ENCODE measurements at regions not wholly inside any gene's neighbourhood (a gene's known extent, or its start where the extent isn't known, plus 50 kb on each side); places are given as distances from the start of the nearest gene placed in this dataset.
"Not testable (repeated sequence)": the region's sequence is repeated elsewhere in the genome, so short reads cannot be mapped to it uniquely, and the experiment has no call there.

GRCh38 chr19:5245631-5246553 is 94.7 kb downstream of the PTPRS start:
- intact Hi-C loops (cut with DNase I) = no loop called here

GRCh38 chr19:5244351-5244750 is 96.3 kb downstream of the PTPRS start:
- Histone ChIP-seq H3K4me1 (ENCODE audit: control insufficient read depth in 1 of 2, insufficient read depth in 2 of 2, low read length in 2 of 2) (no peaks in the 10 kb centered on the region), H3K9me3 (ENCODE audit: control insufficient read depth, low read length) (no peaks in the 10 kb centered on the region), H3K27ac (ENCODE audit: low read depth in 1 of 2, low read length in 2 of 2) (no peak overlapping the region), H3K27me3 (ENCODE audit: control insufficient read depth in 1 of 2, insufficient read depth in 2 of 2, low read length in 1 of 2) (no peaks in the 10 kb centered on the region), H3K36me3 (ENCODE audit: control insufficient read depth in 1 of 2, insufficient read depth in 2 of 2, low read length in 1 of 2) (no peaks in the 10 kb centered on the region), H3K4me3 (ENCODE audit: low read length in 2 of 2) (no peak overlapping the region)
- ATAC-seq (ENCODE audit: low FRiP score) = no peak
- DNase-seq = no peak
- WGBS, 2 donors = 96 to 97% methylated on average over 11 of the region's 11 CpGs
- intact Hi-C loops (cut with DNase I) = no loop called here

More at GRCh38 chr19:5245631-5246553, 94.7 kb downstream of the PTPRS start:
- ATAC-seq (ENCODE audit: low FRiP score) = no peak
- Histone ChIP-seq H3K27me3 (ENCODE audit: control insufficient read depth in 1 of 2, insufficient read depth in 2 of 2, low read length in 1 of 2) (no peaks in the 10 kb centered on the region), H3K4me1 (ENCODE audit: control insufficient read depth in 1 of 2, insufficient read depth in 2 of 2, low read length in 2 of 2) (no peaks in the 10 kb centered on the region), H3K27ac (ENCODE audit: low read depth in 1 of 2, low read length in 2 of 2) (no peak overlapping the region), H3K4me3 (ENCODE audit: low read length in 2 of 2) (no peak overlapping the region), H3K9me3 (ENCODE audit: control insufficient read depth, low read length) (no peaks in the 10 kb centered on the region), H3K36me3 (ENCODE audit: control insufficient read depth in 1 of 2, insufficient read depth in 2 of 2, low read length in 1 of 2) (no peaks in the 10 kb centered on the region)
- no peak for DNase-seq
- 94 to 95% methylated on average over 38 of the region's 38 CpGs for WGBS, 2 donors

DNA sequence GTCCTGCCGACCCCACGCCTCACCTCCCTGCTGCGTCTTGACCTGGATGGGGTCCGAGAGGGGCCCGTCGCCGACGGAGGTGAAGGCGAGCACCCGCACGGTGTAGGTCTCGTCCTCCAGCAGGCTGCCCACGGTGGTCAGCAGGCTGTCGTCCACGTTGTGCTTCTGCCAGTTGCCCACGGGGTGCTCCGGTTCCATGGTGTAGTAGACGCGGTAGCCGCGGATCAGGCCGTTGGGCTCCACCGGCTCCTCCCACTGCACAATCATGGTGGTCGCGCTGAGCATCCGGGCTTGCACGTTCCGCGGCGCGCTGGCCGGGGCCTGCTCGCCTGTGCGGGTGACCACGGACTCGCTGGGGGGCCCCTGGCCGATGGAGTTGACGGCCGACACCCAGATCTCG is 96.7 kb downstream of the PTPRS start:
- intact Hi-C loops (cut with DNase I) = no loop called here
- 97% methylated on average over 38 to 40 of the region's 40 CpGs for WGBS, 2 donors
- H3K4me3 ChIP-seq (ENCODE audit: low read length in 2 of 2) = no peak overlapping the region
- no peaks in the 10 kb centered on the region for H3K4me1 ChIP-seq (ENCODE audit: control insufficient read depth in 1 of 2, insufficient read depth in 2 of 2, low read length in 2 of 2)
- no peak overlapping the region for H3K27ac ChIP-seq (ENCODE audit: low read depth in 1 of 2, low read length in 2 of 2)
- H3K27me3 ChIP-seq (ENCODE audit: control insufficient read depth in 1 of 2, insufficient read depth in 2 of 2, low read length in 1 of 2) = no peaks in the 10 kb centered on the region
- ATAC-seq (ENCODE audit: low FRiP score) (no peak), DNase-seq (no peak)
- H3K9me3 ChIP-seq (ENCODE audit: control insufficient read depth, low read length) = no peaks in the 10 kb centered on the region
- H3K36me3 ChIP-seq (ENCODE audit: control insufficient read depth in 1 of 2, insufficient read depth in 2 of 2, low read length in 1 of 2) = no peaks in the 10 kb centered on the region

GRCh38 chr19:5241896-5242295 is 98.7 kb downstream of the PTPRS start:
- H3K9me3 ChIP-seq (ENCODE audit: control insufficient read depth, low read length); H3K36me3 ChIP-seq (ENCODE audit: control insufficient read depth in 1 of 2, insufficient read depth in 2 of 2, low read length in 1 of 2); H3K4me1 ChIP-seq (ENCODE audit: control insufficient read depth in 1 of 2, insufficient read depth in 2 of 2, low read length in 2 of 2); H3K4me3 ChIP-seq (ENCODE audit: low read length in 2 of 2); intact Hi-C loops (cut with DNase I); H3K27ac ChIP-seq (ENCODE audit: low read depth in 1 of 2, low read length in 2 of 2); ATAC-seq (ENCODE audit: low FRiP score); H3K27me3 ChIP-seq (ENCODE audit: control insufficient read depth in 1 of 2, insufficient read depth in 2 of 2, low read length in 1 of 2); DNase-seq: not testable (repeated sequence)
- WGBS, 2 donors = 95 to 96% methylated on average over 9 of the region's 9 CpGs

DNA sequence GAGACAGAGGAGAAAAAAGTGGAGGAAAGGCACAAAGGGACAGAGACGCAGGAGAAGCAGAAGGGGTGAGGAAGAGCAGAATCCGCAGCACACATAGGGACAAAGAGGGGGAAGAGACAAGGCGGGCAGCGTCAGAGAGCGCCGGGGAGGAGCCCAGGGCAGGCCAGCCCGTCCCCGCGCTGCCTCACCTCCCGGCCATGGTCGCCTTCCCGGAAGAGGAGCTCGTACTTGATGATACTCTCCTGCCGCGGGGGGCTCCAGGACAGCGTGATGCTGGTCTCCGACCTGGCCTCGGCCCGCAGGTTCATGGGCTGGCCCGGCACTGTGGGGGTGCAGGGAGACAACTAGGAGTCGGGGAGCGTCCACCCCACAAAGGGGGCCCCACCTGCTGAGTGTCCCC is 100.6 kb downstream of the PTPRS start:
- Histone ChIP-seq H3K36me3 (ENCODE audit: control insufficient read depth in 1 of 2, insufficient read depth in 2 of 2, low read length in 1 of 2) (no peaks in the 10 kb centered on the region), H3K9me3 (ENCODE audit: control insufficient read depth, low read length) (no peaks in the 10 kb centered on the region), H3K27me3 (ENCODE audit: control insufficient read depth in 1 of 2, insufficient read depth in 2 of 2, low read length in 1 of 2) (no peaks in the 10 kb centered on the region), H3K4me3 (ENCODE audit: low read length in 2 of 2) (no peak overlapping the region), H3K27ac (ENCODE audit: low read depth in 1 of 2, low read length in 2 of 2) (no peak overlapping the region), H3K4me1 (ENCODE audit: control insufficient read depth in 1 of 2, insufficient read depth in 2 of 2, low read length in 2 of 2) (no peaks in the 10 kb centered on the region)
- WGBS, 2 donors = 94 to 97% methylated on average over 22 of the region's 22 CpGs
- intact Hi-C loops (cut with DNase I) = no loop called here
- ATAC-seq (ENCODE audit: low FRiP score) (no peak), DNase-seq (no peak)

DNA sequence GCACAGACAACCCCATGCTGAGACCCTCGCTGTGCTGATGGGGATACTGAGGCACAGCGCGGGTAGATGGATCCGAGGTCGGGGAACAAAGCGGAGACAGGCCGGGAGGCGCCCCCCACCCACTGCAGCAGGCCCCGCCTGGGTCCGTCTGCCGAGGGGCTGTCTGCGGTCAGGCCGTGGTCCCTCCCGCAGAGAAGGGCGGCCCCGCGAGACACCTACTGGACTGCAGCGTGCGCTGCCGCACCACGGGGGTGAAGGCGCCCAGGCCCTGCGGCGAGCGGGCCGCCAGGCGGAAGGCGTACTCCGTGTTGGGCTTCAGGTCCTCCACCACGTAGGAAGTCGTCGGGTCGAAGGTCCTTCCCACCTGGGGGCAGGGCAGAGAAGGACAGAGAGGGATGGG is 101.9 kb downstream of the PTPRS start:
- Histone ChIP-seq H3K36me3 (ENCODE audit: control insufficient read depth in 1 of 2, insufficient read depth in 2 of 2, low read length in 1 of 2) (no peaks in the 10 kb centered on the region), H3K9me3 (ENCODE audit: control insufficient read depth, low read length) (no peaks in the 10 kb centered on the region), H3K27me3 (ENCODE audit: control insufficient read depth in 1 of 2, insufficient read depth in 2 of 2, low read length in 1 of 2) (no peaks in the 10 kb centered on the region), H3K4me3 (ENCODE audit: low read length in 2 of 2) (no peak overlapping the region), H3K27ac (ENCODE audit: low read depth in 1 of 2, low read length in 2 of 2) (no peak overlapping the region), H3K4me1 (ENCODE audit: control insufficient read depth in 1 of 2, insufficient read depth in 2 of 2, low read length in 2 of 2) (no peaks in the 10 kb centered on the region)
- 91 to 94% methylated on average over 33 of the region's 33 CpGs for WGBS, 2 donors
- intact Hi-C loops (cut with DNase I) = no loop called here
- peak; percentile 8 for ATAC-seq (ENCODE audit: low FRiP score)
- DNase-seq = no peak

GRCh38 chr19:5237939-5238480 is 102.6 kb downstream of the PTPRS start:
- H3K36me3 ChIP-seq (ENCODE audit: control insufficient read depth in 1 of 2, insufficient read depth in 2 of 2, low read length in 1 of 2) = no peaks in the 10 kb centered on the region
- intact Hi-C loops (cut with DNase I) = no loop called here
- no peak overlapping the region for H3K4me3 ChIP-seq (ENCODE audit: low read length in 2 of 2)
- DNase-seq (no peak), ATAC-seq (ENCODE audit: low FRiP score) (no peak)
- H3K4me1 ChIP-seq (ENCODE audit: control insufficient read depth in 1 of 2, insufficient read depth in 2 of 2, low read length in 2 of 2) = no peaks in the 10 kb centered on the region
- H3K27ac ChIP-seq (ENCODE audit: low read depth in 1 of 2, low read length in 2 of 2) = no peak overlapping the region
- H3K9me3 ChIP-seq (ENCODE audit: control insufficient read depth, low read length) = no peaks in the 10 kb centered on the region
- no peaks in the 10 kb centered on the region for H3K27me3 ChIP-seq (ENCODE audit: control insufficient read depth in 1 of 2, insufficient read depth in 2 of 2, low read length in 1 of 2)
- WGBS, 2 donors = 94 to 96% methylated on average over 26 of the region's 26 CpGs

DNA sequence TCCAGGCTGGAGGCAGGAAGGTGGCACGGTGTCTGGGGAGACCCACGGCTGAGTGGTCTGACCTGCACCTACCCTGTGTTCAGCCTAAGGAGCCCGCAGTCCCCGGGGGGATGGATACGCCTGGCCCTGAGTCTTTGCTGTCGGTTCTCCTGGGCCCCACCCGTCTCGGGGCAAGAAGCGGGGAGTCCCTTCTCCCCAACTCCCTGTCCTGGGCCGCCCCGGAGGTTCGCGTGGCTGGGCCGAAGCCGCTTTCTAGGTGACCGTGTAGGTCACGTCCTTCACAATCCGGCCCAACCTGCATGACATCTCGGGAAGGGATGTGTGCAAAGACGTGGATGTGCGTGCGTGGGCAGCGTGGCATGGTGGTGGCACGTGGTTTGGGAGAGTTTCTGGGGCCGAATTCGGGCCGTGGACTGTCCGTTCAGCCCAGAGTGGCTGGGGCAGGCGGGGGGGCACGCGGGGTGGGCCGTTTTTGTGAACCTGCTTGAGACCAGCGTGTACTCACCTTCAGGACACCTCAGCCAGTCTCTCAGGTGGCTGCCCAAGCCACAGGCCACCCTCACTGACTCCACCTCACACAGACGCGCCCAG is 103.3 kb downstream of the PTPRS start:
- H3K27me3 ChIP-seq (ENCODE audit: control insufficient read depth in 1 of 2, insufficient read depth in 2 of 2, low read length in 1 of 2) = no peaks in the 10 kb centered on the region
- intact Hi-C loops (cut with DNase I) = no loop called here
- H3K4me3 ChIP-seq (ENCODE audit: low read length in 2 of 2) = no peak overlapping the region
- WGBS, 2 donors = 96 to 97% methylated on average over 35 of the region's 35 CpGs
- no peaks in the 10 kb centered on the region for H3K4me1 ChIP-seq (ENCODE audit: control insufficient read depth in 1 of 2, insufficient read depth in 2 of 2, low read length in 2 of 2)
- no peak for DNase-seq
- H3K9me3 ChIP-seq (ENCODE audit: control insufficient read depth, low read length) = no peaks in the 10 kb centered on the region
- ATAC-seq (ENCODE audit: low FRiP score) = no peak
- H3K27ac ChIP-seq (ENCODE audit: low read depth in 1 of 2, low read length in 2 of 2) = no peak overlapping the region
- H3K36me3 ChIP-seq (ENCODE audit: control insufficient read depth in 1 of 2, insufficient read depth in 2 of 2, low read length in 1 of 2) = no peaks in the 10 kb centered on the region
